ENCODE measurements at regions not wholly inside any gene's neighbourhood (a gene's known extent, or its start where the extent isn't known, plus 50 kb on each side); places are given as distances from the start of the nearest gene placed in this dataset.

GRCh38 chr4:180372691-180373090, 1870.5 kb upstream of the TENM3 start:
- TF ChIP-seq CTCF (IDR thresholded peaks at IDR 0.05) (no peak), POLR2A (IDR thresholded peaks at IDR 0.05) (no peak)

Measured in heart left ventricle (tissue), 13 donors.